Mammary epithelial cell (primary cell): ENCODE measurements at regions not wholly inside any gene's neighbourhood (a gene's known extent, or its start where the extent isn't known, plus 50 kb on each side); places are given as distances from the start of the nearest gene placed in this dataset.

Source experiments
- EZH2 ChIP-seq: IDR thresholded peaks from 2 replicates; pipeline ENCODE4 v1.6.1; 2012; ENCODE audit warnings: low read length, inconsistent platforms, borderline replicate concordance
- TF ChIP-seq, protein P1 (sequence below), 2 donors: IDR thresholded peaks in 1 of 2; conservative IDR thresholded peaks in 1 of 2; 2 replicates each; pipeline ENCODE4 v1.5.1; 2011 to 2012; ENCODE audit warnings: inconsistent platforms in 2 of 2, low read length in 2 of 2, mild to moderate bottlenecking in 2 of 2, control low read depth in 1 of 2, low read depth in 1 of 2; ENCODE audit not compliant: insufficient read depth in 1 of 2; ENCODE audit errors: extremely low read depth in 1 of 2

DNA sequence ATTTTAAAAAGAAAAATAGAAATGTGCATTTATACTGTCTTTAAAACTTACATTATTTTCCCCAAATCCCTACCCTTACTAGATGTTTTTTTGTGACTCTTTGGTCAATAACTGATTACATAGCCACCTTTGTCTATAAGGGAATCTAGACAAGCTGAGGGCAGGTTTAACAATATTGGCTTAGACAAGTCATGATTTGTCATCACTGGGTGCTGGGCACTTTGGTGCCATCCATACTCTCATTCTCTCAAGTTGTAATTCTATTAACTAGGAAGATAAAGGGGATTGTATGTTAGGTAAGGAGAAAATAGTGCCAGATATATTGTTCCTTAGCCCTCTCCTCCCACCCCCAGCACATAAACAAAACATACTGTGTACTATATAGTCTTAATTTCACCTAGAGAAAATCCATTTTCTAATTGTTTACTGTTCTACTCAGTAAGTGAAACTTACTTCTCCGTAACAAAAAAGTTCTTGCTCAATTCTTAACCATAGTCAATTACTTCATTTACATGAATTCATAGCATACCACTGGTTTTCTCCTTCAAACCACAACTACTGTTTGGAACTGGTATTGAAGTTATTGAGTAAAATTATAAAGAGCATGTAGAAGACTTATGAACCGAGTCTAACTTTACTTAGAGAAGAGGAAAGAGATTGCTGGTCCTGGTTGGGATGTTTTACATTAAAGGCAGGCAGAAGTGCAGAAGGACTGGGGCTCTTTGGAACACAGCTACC lies 877.1 kb downstream of the PDCD6IP start:
- TF ChIP-seq, protein P1, sequence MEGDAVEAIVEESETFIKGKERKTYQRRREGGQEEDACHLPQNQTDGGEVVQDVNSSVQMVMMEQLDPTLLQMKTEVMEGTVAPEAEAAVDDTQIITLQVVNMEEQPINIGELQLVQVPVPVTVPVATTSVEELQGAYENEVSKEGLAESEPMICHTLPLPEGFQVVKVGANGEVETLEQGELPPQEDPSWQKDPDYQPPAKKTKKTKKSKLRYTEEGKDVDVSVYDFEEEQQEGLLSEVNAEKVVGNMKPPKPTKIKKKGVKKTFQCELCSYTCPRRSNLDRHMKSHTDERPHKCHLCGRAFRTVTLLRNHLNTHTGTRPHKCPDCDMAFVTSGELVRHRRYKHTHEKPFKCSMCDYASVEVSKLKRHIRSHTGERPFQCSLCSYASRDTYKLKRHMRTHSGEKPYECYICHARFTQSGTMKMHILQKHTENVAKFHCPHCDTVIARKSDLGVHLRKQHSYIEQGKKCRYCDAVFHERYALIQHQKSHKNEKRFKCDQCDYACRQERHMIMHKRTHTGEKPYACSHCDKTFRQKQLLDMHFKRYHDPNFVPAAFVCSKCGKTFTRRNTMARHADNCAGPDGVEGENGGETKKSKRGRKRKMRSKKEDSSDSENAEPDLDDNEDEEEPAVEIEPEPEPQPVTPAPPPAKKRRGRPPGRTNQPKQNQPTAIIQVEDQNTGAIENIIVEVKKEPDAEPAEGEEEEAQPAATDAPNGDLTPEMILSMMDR (conservative IDR thresholded peaks at IDR 0.05 in 1 of 2, IDR thresholded peaks at IDR 0.05 in 1 of 2; ENCODE audit: extremely low read depth in 1 of 2, insufficient read depth in 1 of 2, low read depth in 1 of 2, low read length in 2 of 2): no peak
- no peak for TF ChIP-seq EZH2
